ENCODE measurements at regions not wholly inside any gene's neighbourhood (a gene's known extent, or its start where the extent isn't known, plus 50 kb on each side); places are given as distances from the start of the nearest gene placed in this dataset.

GRCh38 chr20:24762371-24762770, 186.7 kb upstream of the CST7 start:
- no peaks in the 10 kb centered on the region for H3K36me3 Mint-ChIP-seq
- ATAC-seq (ENCODE audit: low read depth) (no peak), DNase-seq (no peak)
- peaks cover 29% of the 10 kb centered on the region for H3K27me3 Mint-ChIP-seq
- POLR2A ChIA-PET = no interaction called here
- H3K9me3 Mint-ChIP-seq = no peaks in the 10 kb centered on the region
- H3K4me3 Mint-ChIP-seq = no peak overlapping the region
- H3K4me1 Mint-ChIP-seq = no peaks in the 10 kb centered on the region
- H3K27ac Mint-ChIP-seq = no peak overlapping the region

- Mint-ChIP-seq H3K4me1 (no peaks in the 10 kb centered on the region), H3K4me3 (no peak overlapping the region), H3K27ac (no peak overlapping the region), H3K36me3 (no peaks in the 10 kb centered on the region), H3K27me3 (peaks cover 28% of the 10 kb centered on the region), H3K9me3 (no peaks in the 10 kb centered on the region)
- POLR2A ChIA-PET = no interaction called here
- ATAC-seq (ENCODE audit: low read depth) (no peak), DNase-seq (no peak)
These were observed 186.2 kb upstream of the CST7 start for GRCh38 chr20:24762791-24763350.

GRCh38 chr20:24763386-24764026, 185.6 kb upstream of the CST7 start:
- H3K36me3 Mint-ChIP-seq = no peaks in the 10 kb centered on the region
- H3K27ac Mint-ChIP-seq = no peak overlapping the region
- H3K27me3 Mint-ChIP-seq = peaks cover 22% of the 10 kb centered on the region
- H3K4me3 Mint-ChIP-seq = no peak overlapping the region
- H3K9me3 Mint-ChIP-seq = no peaks in the 10 kb centered on the region
- DNase-seq (no peak), ATAC-seq (ENCODE audit: low read depth) (no peak)
- POLR2A ChIA-PET = no interaction called here
- no peaks in the 10 kb centered on the region for H3K4me1 Mint-ChIP-seq

- no peak for DNase-seq
- Mint-ChIP-seq H3K27me3 (peaks cover 18% of the 10 kb centered on the region), H3K36me3 (no peaks in the 10 kb centered on the region), H3K4me3 (no peak overlapping the region), H3K9me3 (no peaks in the 10 kb centered on the region), H3K4me1 (no peaks in the 10 kb centered on the region), H3K27ac (no peak overlapping the region)
- POLR2A ChIA-PET = no interaction called here
- no peak for ATAC-seq (ENCODE audit: low read depth)
These were observed 184.9 kb upstream of the CST7 start for GRCh38 chr20:24764027-24764793.

- Mint-ChIP-seq H3K27me3 (peaks cover 18% of the 10 kb centered on the region), H3K36me3 (no peaks in the 10 kb centered on the region), H3K9me3 (no peaks in the 10 kb centered on the region), H3K4me1 (no peaks in the 10 kb centered on the region), H3K4me3 (no peak overlapping the region), H3K27ac (no peak overlapping the region)
- POLR2A ChIA-PET = no interaction called here
- no peak for ATAC-seq (ENCODE audit: low read depth)
- DNase-seq = no peak
These were observed 184.3 kb upstream of the CST7 start for GRCh38 chr20:24764794-24765202.

GRCh38 chr20:24765316-24766142, 183.5 kb upstream of the CST7 start:
- POLR2A ChIA-PET = no interaction called here
- no peaks in the 10 kb centered on the region for H3K36me3 Mint-ChIP-seq
- DNase-seq = no peak
- H3K27me3 Mint-ChIP-seq = peaks cover 17% of the 10 kb centered on the region
- ATAC-seq (ENCODE audit: low read depth) = no peak
- H3K27ac Mint-ChIP-seq = no peak overlapping the region
- no peaks in the 10 kb centered on the region for H3K9me3 Mint-ChIP-seq
- H3K4me1 Mint-ChIP-seq = no peaks in the 10 kb centered on the region
- no peak overlapping the region for H3K4me3 Mint-ChIP-seq

GRCh38 chr20:24766143-24766527, 182.9 kb upstream of the CST7 start:
- no peak for DNase-seq
- Mint-ChIP-seq H3K9me3 (no peaks in the 10 kb centered on the region), H3K36me3 (no peaks in the 10 kb centered on the region), H3K4me3 (no peak overlapping the region), H3K4me1 (no peaks in the 10 kb centered on the region), H3K27ac (no peak overlapping the region), H3K27me3 (peaks cover 13% of the 10 kb centered on the region)
- POLR2A ChIA-PET = no interaction called here
- ATAC-seq (ENCODE audit: low read depth) = no peak

- Mint-ChIP-seq H3K36me3 (no peaks in the 10 kb centered on the region), H3K27ac (no peak overlapping the region)
- DNase-seq = no peak
These were observed 182.0 kb upstream of the CST7 start for GRCh38 chr20:24766826-24767622.

GRCh38 chr20:24767623-24768100, 181.4 kb upstream of the CST7 start:
- Mint-ChIP-seq H3K36me3 (no peaks in the 10 kb centered on the region), H3K9me3 (no peaks in the 10 kb centered on the region), H3K4me3 (no peak overlapping the region), H3K4me1 (no peaks in the 10 kb centered on the region), H3K27ac (no peak overlapping the region), H3K27me3 (peaks cover 15% of the 10 kb centered on the region)
- ATAC-seq (ENCODE audit: low read depth) (no peak), DNase-seq (no peak)
- POLR2A ChIA-PET = no interaction called here

More at GRCh38 chr20:24766826-24767622, 182.0 kb upstream of the CST7 start:
- POLR2A ChIA-PET = no interaction called here
- H3K9me3 Mint-ChIP-seq = no peaks in the 10 kb centered on the region
- ATAC-seq (ENCODE audit: low read depth) = no peak
- H3K4me3 Mint-ChIP-seq = no peak overlapping the region
- H3K4me1 Mint-ChIP-seq = no peaks in the 10 kb centered on the region
- H3K27me3 Mint-ChIP-seq = peaks cover 10% of the 10 kb centered on the region

GRCh38 chr20:24768201-24768636, 180.8 kb upstream of the CST7 start:
- Mint-ChIP-seq H3K4me3 (no peak overlapping the region), H3K9me3 (no peaks in the 10 kb centered on the region), H3K27ac (no peak overlapping the region), H3K4me1 (no peaks in the 10 kb centered on the region), H3K27me3 (peaks cover 15% of the 10 kb centered on the region), H3K36me3 (no peaks in the 10 kb centered on the region)
- POLR2A ChIA-PET = no interaction called here
- DNase-seq = no peak
- no peak for ATAC-seq (ENCODE audit: low read depth)

GRCh38 chr20:24768713-24769601, 180.1 kb upstream of the CST7 start:
- POLR2A ChIA-PET = no interaction called here
- H3K36me3 Mint-ChIP-seq = no peaks in the 10 kb centered on the region
- no peak overlapping the region for H3K27ac Mint-ChIP-seq
- H3K9me3 Mint-ChIP-seq = no peaks in the 10 kb centered on the region
- H3K27me3 Mint-ChIP-seq = peaks cover 15% of the 10 kb centered on the region
- no peaks in the 10 kb centered on the region for H3K4me1 Mint-ChIP-seq
- ATAC-seq (ENCODE audit: low read depth) (no peak), DNase-seq (no peak)
- H3K4me3 Mint-ChIP-seq = no peak overlapping the region

- Mint-ChIP-seq H3K36me3 (no peaks in the 10 kb centered on the region), H3K9me3 (peaks cover 1% of the 10 kb centered on the region), H3K4me1 (no peaks in the 10 kb centered on the region), H3K27ac (no peak overlapping the region), H3K4me3 (no peak overlapping the region), H3K27me3 (peaks cover 13% of the 10 kb centered on the region)
- ATAC-seq (ENCODE audit: low read depth) (no peak), DNase-seq (no peak)
- POLR2A ChIA-PET = no interaction called here
These were observed 179.0 kb upstream of the CST7 start for GRCh38 chr20:24769878-24770627.
